GM19468 (cell line): ENCODE measurements at regions not wholly inside any gene's neighbourhood (a gene's known extent, or its start where the extent isn't known, plus 50 kb on each side); places are given as distances from the start of the nearest gene placed in this dataset.

Experiments used
- ATAC-seq: cut with Tn5 transposase; IDR thresholded peaks from one replicate; pipeline ENCODE4 v1.9.1; 2021; ENCODE audit warnings: mild to moderate bottlenecking, moderate library complexity, moderate number of reproducible peaks; ENCODE audit not compliant: unreplicated experiment; ENCODE audit errors: extremely low read depth

- ATAC-seq: no peak
Observed at GRCh38 chr2:224325941-224326340, 76.0 kb downstream of the FAM124B start.

DNA sequence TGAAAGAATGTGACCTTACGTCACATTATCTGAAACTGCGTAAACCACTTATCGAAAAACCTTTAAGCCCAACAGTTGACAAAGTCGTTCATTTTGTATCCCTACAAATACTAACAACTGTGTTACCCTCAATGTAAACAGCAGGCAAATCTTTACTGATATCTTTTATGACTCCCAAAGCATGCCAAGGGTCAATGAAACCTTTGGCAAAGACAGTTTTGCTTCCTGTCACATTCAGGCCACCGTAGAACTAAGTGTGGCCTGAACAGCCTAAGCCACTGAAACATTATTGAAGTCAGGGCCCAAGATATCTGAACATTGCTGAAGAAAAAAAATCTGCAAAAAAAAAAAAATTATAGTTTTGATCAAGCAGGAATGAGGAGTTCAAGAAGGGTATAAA, 77.3 kb downstream of the FAM124B start:
- no peak for ATAC-seq

DNA sequence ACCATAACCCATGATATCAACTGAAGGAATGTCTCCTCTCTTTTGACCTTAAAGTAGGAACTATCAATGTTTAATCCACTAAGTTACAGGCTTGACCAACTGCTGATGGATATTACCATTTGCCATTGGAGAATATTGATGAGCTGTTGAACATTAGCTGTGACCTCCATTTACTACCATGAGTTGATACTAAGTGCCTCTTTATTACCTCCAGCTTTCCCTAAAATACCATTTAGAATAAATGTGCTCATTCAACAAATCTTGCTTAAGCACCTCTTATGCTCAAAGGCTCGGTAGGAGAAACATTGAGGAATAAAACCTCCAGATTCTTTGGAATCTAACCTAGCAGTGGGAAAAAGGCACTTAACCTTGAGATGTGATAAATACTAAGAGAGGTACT, 81.2 kb downstream of the FAM124B start:
- ATAC-seq: no peak

DNA sequence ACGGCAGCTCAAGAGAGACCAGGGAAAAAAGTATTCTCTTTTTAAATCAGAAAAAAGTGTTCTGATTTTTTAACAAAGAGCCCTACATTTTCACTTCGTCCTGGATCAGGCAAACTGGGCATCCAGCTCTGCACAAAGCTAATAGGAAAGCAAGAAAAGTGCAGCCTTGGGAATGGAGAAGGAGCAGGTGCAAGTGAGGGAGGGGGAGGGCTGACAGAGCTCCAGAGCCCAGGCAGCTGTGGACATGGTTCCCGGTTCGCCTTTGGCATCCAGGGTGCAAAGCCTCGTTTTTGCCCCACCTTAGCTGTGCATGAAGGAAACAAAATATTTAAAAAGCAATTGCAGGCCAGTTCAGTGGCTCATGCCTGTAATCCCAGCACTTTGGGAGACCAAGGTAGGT, 82.2 kb downstream of the FAM124B start:
- ATAC-seq: no peak

DNA sequence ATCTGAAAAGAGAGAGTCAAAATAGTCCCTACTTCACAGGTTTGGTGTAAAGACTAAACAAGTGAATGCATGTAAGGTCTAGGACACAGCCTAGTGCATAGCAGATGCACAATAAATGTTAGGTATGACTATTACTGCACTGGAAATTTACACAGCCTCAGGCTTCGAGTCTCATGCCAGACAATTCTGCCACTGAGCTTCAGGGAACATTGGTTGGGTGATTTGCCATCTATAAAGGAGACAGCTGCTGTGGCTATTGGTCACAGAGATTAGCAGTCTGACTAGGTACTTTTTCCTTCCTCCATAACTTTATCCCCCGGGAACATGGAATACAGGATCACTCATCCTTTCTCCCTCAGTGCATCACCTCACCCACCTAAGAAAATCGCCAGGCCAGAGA, 89.2 kb downstream of the FAM124B start:
- ATAC-seq: no peak

DNA sequence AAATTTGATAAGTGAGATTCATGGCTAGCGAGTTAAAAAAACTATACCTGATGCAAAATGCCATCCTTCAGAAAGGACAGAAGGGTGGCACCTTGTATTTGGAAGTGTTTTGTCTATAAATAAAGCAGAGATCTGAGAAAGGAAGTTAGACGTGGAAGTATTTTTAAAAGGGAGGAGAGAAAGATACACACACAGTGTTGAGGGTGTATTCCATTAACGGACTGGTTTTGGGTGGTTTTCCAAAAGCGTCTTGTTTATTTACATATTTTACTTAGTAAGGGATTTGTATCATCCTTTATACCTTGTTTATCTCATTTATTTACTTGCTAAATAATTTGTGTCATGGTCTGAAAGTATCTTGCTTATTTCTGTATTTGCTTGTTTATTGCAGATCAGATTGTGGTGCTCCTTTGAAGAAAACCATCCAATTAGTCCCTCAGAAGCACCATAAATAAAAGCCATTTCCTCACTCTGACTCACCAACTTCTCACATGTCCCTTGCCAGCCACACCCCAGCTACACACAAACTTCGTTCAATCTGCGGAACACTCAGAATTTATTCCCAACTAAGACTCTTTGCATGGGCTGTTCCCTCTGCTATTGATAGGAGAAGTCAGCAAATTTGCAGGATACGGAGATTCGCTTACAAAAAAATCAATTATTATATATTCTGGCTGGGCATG, 90.8 kb downstream of the FAM124B start:
- no peak for ATAC-seq

GRCh38 chr2:224309176-224309575, 92.7 kb downstream of the FAM124B start:
- ATAC-seq: no peak

GRCh38 chr2:224308272-224308911, 93.5 kb downstream of the FAM124B start:
- peak; percentile 77 for ATAC-seq

- no peak for ATAC-seq
Observed at GRCh38 chr2:224302952-224303351, 99.0 kb downstream of the FAM124B start.

GRCh38 chr2:224293976-224294375, 107.9 kb downstream of the FAM124B start:
- ATAC-seq: no peak

GRCh38 chr2:224287531-224287930, 114.4 kb downstream of the FAM124B start:
- ATAC-seq: no peak

GRCh38 chr2:224286923-224287322, 115.0 kb downstream of the FAM124B start:
- no peak for ATAC-seq

DNA sequence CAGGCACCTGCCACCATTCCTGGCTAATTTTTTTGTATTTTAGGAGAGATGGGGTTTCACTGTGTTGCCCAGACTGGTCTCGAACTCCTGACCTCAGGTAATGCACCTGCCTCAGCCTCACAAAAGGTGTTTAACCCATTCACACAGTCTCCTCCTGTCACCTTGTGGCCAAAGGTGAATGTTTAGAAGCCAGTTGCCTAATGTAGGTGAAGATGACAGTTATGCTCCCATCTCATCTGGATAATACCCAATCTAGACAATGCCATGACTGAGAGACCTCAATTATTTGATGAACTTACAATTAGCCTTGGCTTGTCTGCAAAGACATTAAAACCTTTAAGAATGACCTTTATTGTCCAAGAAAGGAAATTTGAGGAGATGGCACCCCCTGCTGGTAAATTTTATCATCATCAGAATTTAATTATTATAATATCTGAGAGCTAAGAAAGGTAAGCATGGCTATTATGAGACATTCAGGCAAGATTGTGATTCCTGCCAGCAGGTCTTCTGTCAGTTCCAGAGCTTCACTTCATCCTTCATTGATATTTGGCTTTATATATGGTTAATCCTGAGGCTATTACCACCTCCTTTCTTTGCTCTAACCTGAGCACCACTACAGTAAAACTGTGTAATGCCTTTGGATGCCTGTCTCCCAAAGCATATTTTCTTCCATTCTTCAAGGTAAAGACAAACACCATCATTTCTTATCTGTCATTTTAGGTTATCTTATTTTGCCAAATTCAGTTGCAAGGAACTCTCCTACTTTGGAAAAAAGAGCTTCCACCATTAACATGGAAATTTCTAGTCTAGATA, 117.6 kb downstream of the FAM124B start:
- no peak for ATAC-seq

DNA sequence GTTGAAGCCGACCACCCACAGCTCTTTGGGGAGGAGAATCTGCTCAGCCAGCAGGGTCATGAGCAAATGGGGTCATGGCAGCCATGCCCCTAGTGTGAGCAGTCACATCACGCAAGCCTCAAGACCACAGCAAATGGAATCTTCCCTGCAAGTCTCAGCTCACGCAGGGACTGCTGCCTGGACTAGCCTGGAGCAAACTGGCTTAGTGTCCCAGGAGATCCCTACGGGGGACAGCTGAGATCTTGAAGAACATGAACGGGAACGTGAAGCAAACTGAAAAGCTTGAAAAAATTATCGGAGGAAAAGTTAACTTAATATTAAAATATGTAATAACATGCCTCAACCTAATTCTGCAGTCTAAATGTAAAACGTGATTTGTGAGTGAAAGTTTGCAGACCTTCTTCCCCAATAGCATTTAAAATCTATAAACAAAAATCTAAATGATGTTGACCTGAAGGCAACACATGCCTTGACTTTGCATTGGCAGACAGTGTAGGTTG, 118.4 kb downstream of the FAM124B start:
- no peak for ATAC-seq

DNA sequence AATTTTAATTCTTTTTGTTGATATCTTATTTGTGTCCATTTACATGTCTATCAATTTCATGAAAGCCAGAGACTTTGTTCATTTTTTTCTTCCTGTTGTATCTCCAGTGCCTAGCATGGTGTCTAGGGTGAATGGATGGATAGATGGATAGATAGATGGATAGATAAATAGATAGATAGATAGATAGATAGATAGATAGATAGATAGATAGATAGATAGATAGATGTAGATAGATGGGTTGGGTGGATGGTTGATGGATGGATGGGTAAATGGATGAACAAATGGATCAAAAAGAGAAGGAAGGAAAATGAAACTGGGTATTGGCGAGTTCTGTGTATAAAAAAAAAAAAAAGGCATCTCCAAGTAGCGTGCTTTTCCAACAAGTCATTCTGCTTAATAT, 120.5 kb downstream of the FAM124B start:
- ATAC-seq: no peak

GRCh38 chr2:224278531-224278930, 123.4 kb downstream of the FAM124B start:
- no peak for ATAC-seq

DNA sequence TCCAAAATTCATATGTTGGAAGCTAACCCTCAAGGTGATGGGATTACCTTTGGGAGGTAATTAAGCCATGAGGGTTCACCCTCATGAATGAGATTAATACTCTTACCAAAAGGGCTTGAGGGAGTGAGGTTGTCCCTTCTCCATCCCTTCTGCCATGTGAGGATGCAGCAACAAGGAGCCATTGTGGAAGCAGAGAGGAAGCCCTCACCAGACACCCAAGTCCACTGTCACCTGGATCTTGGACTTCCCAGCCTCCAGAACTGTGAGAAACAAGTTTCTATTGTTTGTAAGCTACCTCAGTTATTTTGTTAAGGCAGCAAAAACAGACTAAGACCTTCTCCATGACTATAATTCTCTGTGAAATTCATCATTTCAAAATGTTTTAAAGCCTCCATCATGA, 125.7 kb downstream of the FAM124B start:
- ATAC-seq: no peak

DNA sequence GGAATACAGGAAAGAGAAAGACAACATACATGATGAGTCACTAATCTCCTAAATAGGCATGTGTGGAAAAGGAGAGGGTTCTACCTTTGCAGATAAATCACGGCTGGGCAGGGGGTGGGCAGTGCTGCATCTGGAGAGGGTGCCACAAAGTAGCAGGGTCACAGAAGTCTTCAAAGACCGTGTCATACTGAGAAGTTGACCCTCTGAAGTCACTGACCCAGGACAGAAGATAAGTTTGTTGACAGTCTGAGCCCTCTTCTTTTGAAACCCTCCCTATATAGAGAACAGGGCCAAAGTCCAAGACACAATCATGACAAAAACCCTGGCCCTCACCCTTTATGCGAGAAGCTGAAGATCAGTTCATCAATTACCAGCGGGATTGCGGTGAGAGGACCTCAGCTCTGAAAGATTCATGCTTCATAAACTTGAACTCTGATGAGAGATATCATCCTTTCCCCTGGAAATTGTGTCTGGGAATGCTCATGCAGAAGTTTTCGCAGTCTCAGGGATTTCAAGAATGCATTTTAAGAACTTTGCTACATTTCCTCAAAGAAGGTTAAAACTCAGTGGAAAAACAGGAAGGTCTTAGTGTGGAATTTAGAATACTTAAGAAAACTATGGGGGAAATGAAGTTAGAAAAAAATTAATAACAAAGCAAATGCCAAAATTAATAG, 129.5 kb downstream of the FAM124B start:
- ATAC-seq: no peak

- no peak for ATAC-seq
Observed at GRCh38 chr2:224271617-224272236, 130.2 kb downstream of the FAM124B start.

GRCh38 chr2:224268441-224268840, 133.5 kb downstream of the FAM124B start:
- ATAC-seq: no peak
